HEK293 (cell line): ENCODE measurements at regions not wholly inside any gene's neighbourhood (a gene's known extent, or its start where the extent isn't known, plus 50 kb on each side); places are given as distances from the start of the nearest gene placed in this dataset.
A peak's percentile ranks its signal among the peaks of the same experiment; 100 is the strongest.

Source experiments
- CTCF ChIA-PET: fragments of 350-600 bp; formaldehyde crosslinking; extraction: SDS; loops from one replicate; lab custom pipeline; 2021; ENCODE audit warnings: antibody characterized with exemption; lab: Yijun Ruan, JAX
- POLR2A ChIA-PET: fragments of 300-600 bp; formaldehyde crosslinking; extraction: SDS; loops from one replicate; lab custom pipeline; 2020; ENCODE audit warnings: antibody characterized with exemption, inconsistent platforms; lab: Yijun Ruan, JAX
- H3K27ac ChIP-seq: fragments of 200-500 bp; sonication (Bioruptor generic); 2 replicates; pipeline ENCODE4 v1.5.1; 2014; ENCODE audit warnings: low read depth, low read length, control low read depth, inconsistent platforms; ENCODE audit errors: extremely low read depth
- H3K36me3 ChIP-seq, 2 experiments: fragments of 200-500 bp in 1 of 2; sonication (Bioruptor generic) in 1 of 2; 1 replicate in 1 of 2; 2 replicates in 1 of 2; pipeline ENCODE4 v1.5.1; 2014 to 2017; ENCODE audit warnings: inconsistent platforms in 2 of 2, low read length in 2 of 2; ENCODE audit not compliant: control insufficient read depth in 2 of 2, insufficient read depth in 1 of 2
- H3K4me1 ChIP-seq: fragments of 200-500 bp; sonication (Bioruptor generic); 2 replicates; pipeline ENCODE4 v1.5.1; 2014; ENCODE audit warnings: mild to moderate bottlenecking, low read length, inconsistent platforms; ENCODE audit not compliant: control insufficient read depth, insufficient read depth
- H3K4me3 ChIP-seq: 2 replicates; pipeline ENCODE4 v1.5.1; 2011; ENCODE audit warnings: low read depth, mild to moderate bottlenecking, control low read depth, low read length, moderate library complexity
- H3K9me3 ChIP-seq: fragments of 200-500 bp; sonication (Bioruptor generic); 2 replicates; pipeline ENCODE4 v1.5.1; 2014; ENCODE audit warnings: low read depth, low read length, inconsistent platforms; ENCODE audit not compliant: control insufficient read depth, insufficient read depth
- GLI4 ChIP-seq: fragments of 450-650 bp; formaldehyde crosslinking; IDR thresholded peaks from 2 replicates; pipeline ENCODE4 v1.5.1; 2016; ENCODE audit warnings: missing biosample characterization, missing genetic modification characterization
- GLIS1 ChIP-seq: fragments of 450-650 bp; formaldehyde crosslinking; IDR thresholded peaks from 2 replicates; pipeline ENCODE4 v1.5.1; 2016; ENCODE audit warnings: missing biosample characterization, missing genetic modification characterization
- HIC1 ChIP-seq: fragments of 450-650 bp; formaldehyde crosslinking; IDR thresholded peaks from 2 replicates; pipeline ENCODE4 v1.5.1; 2016; ENCODE audit warnings: missing biosample characterization, missing genetic modification characterization
- HOXC10 ChIP-seq: sonication (generic); formaldehyde crosslinking; IDR thresholded peaks from 2 replicates; pipeline ENCODE4 v1.8.1; 2023; ENCODE audit warnings: mild to moderate bottlenecking, missing genetic modification reagents
- KLF1 ChIP-seq: fragments of 450-650 bp; formaldehyde crosslinking; IDR thresholded peaks from 2 replicates; pipeline ENCODE4 v1.5.1; 2016; ENCODE audit warnings: missing biosample characterization, missing genetic modification characterization
- KLF9 ChIP-seq: fragments of 450-650 bp; formaldehyde crosslinking; IDR thresholded peaks from 2 replicates; pipeline ENCODE4 v1.5.1; 2016; ENCODE audit warnings: missing biosample characterization, missing genetic modification characterization, low read depth
- REPIN1 ChIP-seq: fragments of 450-650 bp; formaldehyde crosslinking; IDR thresholded peaks from 2 replicates; pipeline ENCODE4 v1.5.1; 2017; ENCODE audit warnings: missing biosample characterization, missing genetic modification characterization, low read depth
- SCRT2 ChIP-seq: fragments of 450-650 bp; formaldehyde crosslinking; IDR thresholded peaks from 2 replicates; pipeline ENCODE4 v1.5.1; 2016; ENCODE audit warnings: missing biosample characterization, missing genetic modification characterization
- ZBTB11 ChIP-seq: fragments of 450-650 bp; formaldehyde crosslinking; conservative IDR thresholded peaks from 2 replicates; pipeline ENCODE4 v1.5.1; 2016; ENCODE audit warnings: low read depth, missing biosample characterization, missing genetic modification characterization
- ZEB2 ChIP-seq: fragments of 450-650 bp; formaldehyde crosslinking; IDR thresholded peaks from 2 replicates; pipeline ENCODE4 v1.5.1; 2016; ENCODE audit warnings: missing biosample characterization, missing genetic modification characterization
- ZNF155 ChIP-seq: fragments of 450-650 bp; formaldehyde crosslinking; IDR thresholded peaks from 2 replicates; pipeline ENCODE4 v1.5.1; 2016; ENCODE audit warnings: missing biosample characterization, missing genetic modification characterization
- ZNF211 ChIP-seq: fragments of 450-650 bp; formaldehyde crosslinking; IDR thresholded peaks from 2 replicates; pipeline ENCODE4 v1.5.1; 2016; ENCODE audit warnings: low read depth, missing biosample characterization, missing genetic modification characterization
- ZNF37A ChIP-seq: fragments of 450-650 bp; IDR thresholded peaks from 2 replicates; pipeline ENCODE4 v1.5.1; 2018; ENCODE audit warnings: missing biosample characterization, missing genetic modification characterization
- ZNF391 ChIP-seq: fragments of 450-650 bp; formaldehyde crosslinking; IDR thresholded peaks from 2 replicates; pipeline ENCODE4 v1.5.1; 2016; ENCODE audit warnings: low read depth, missing biosample characterization, missing genetic modification characterization, borderline replicate concordance
- ZNF514 ChIP-seq: fragments of 450-650 bp; formaldehyde crosslinking; IDR thresholded peaks from 2 replicates; pipeline ENCODE4 v1.5.1; 2016; ENCODE audit warnings: missing biosample characterization, missing genetic modification characterization
- ZNF670 ChIP-seq: fragments of 450-650 bp; formaldehyde crosslinking; IDR thresholded peaks from 2 replicates; pipeline ENCODE4 v1.5.1; 2016; ENCODE audit warnings: missing biosample characterization, missing genetic modification characterization, low read depth
- ZNF777 ChIP-seq: fragments of 450-650 bp; formaldehyde crosslinking; IDR thresholded peaks from 2 replicates; pipeline ENCODE4 v1.5.1; 2017; ENCODE audit warnings: missing biosample characterization, missing genetic modification characterization, borderline replicate concordance
- TF ChIP-seq, protein P1 (sequence below): fragments of 450-650 bp; formaldehyde crosslinking; optimal IDR thresholded peaks from 2 replicates; pipeline ENCODE3; 2016; ENCODE audit warnings: missing biosample characterization, mild to moderate bottlenecking, missing genetic modification characterization
- TF ChIP-seq, protein P2 (sequence below): fragments of 450-650 bp; formaldehyde crosslinking; IDR thresholded peaks from 2 replicates; pipeline ENCODE4 v1.5.1; 2016; ENCODE audit warnings: missing biosample characterization, missing genetic modification characterization

DNA sequence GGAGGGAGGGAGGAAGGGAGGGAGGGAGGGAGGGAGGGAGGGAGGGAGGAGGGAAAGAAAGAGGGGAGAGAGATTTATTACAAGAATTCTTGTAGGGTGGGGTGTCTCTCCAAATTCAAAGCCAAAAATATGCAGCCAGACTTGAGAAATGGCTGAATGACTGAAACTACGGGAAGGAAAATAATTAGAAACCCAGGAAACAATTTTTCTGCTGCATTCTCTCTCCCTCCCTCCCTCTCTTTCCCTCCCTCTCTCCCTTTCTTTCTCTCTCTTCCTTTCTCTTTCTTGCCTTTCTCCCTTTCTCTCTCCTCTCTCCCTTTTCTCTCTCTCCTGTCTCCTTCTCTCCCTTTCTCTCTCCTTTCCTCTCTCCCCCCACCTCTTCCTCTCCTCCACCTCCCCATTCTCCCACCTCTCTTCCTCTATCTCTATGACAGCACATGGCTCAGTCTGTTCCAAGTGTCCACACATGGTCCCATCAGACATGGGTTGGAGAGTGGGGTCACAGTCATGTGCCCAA, 218.7 kb downstream of the C1D start (continued):
- no peak for TF ChIP-seq ZNF155 (tag by site-specific recombination)
- no peak for TF ChIP-seq HIC1 (tag by site-specific recombination)
- TF ChIP-seq ZNF670 (tag by site-specific recombination), result no peak
- no peak for TF ChIP-seq SCRT2 (tag by site-specific recombination)
- TF ChIP-seq KLF1 (tag by site-specific recombination), result no peak
- TF ChIP-seq KLF9 (tag by site-specific recombination), result no peak
- no peak for TF ChIP-seq ZNF514 (tag by site-specific recombination)
- no peak for TF ChIP-seq REPIN1 (tag by site-specific recombination)
- TF ChIP-seq ZEB2 (tag by site-specific recombination), result no peak
- TF ChIP-seq HOXC10 (CRISPR knock-in tag), result no peak
- TF ChIP-seq ZNF777 (tag by site-specific recombination), result no peak
- TF ChIP-seq, protein P1, sequence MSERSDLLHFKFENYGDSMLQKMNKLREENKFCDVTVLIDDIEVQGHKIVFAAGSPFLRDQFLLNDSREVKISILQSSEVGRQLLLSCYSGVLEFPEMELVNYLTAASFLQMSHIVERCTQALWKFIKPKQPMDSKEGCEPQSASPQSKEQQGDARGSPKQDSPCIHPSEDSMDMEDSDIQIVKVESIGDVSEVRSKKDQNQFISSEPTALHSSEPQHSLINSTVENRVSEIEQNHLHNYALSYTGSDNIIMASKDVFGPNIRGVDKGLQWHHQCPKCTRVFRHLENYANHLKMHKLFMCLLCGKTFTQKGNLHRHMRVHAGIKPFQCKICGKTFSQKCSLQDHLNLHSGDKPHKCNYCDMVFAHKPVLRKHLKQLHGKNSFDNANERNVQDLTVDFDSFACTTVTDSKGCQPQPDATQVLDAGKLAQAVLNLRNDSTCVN (tag by site-specific recombination), result no peak
- no peak for TF ChIP-seq ZNF211 (tag by site-specific recombination)
- TF ChIP-seq ZBTB11, result no peak

DNA sequence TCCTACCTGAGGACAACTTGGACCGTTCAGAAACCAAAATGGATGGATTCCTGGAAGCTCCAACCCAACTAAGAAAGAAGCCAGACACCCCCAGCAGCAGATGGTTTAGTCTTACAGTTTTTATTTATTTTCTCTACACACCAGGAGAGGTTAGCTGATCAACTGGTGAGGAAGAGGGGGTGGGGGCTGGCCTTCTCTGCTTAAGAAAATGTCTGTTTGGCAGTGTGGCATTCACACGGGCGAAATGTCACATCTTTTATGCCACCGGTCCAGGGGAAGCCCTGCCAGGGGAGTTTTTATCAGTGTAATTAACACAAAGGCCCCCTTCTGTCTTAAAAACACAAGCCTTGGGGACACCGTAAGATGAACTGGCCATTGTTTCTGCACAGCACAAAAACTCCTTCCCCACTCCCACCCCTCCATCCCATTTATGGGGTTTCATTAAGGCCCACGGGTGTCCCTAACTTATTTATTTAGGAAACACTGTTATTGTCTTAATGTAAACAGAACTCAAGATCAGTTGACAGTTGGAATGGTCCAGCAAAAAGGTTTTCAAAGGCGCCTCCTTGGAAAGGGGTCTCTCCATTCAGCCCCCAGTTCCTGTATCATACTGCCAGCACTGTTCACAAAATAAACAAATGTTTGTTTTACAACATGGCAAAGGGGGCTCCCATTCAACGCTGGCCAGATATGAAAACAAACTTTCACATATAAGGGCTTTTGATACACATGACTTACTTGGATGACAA, 217.0 kb downstream of the C1D start:
- Histone ChIP-seq H3K9me3 (no peaks in the 10 kb centered on the region), H3K4me3 (no peak overlapping the region), H3K4me1 (peaks cover 7% of the 10 kb centered on the region), H3K27ac (peak overlapping the region; percentile 89), H3K36me3 (no peaks in the 10 kb centered on the region)
- POLR2A ChIA-PET, result interaction anchor here (1.3 kb wide), 1 partner anchor 1412 kb away, joined by 4 read pairs; no protein-coding TSS in a partner anchor
- CTCF ChIA-PET, result interaction anchor here (0.5 to 5.1 kb wide), 17 partner anchors 8 to 1483 kb away, joined by 3 to 23 read pairs (median 4); no protein-coding TSS in a partner anchor
- TF ChIP-seq ZNF391 (tag by site-specific recombination) (no peak), GLI4 (tag by site-specific recombination) (no peak), GLIS1 (tag by site-specific recombination) (peak; percentile 59), ZNF37A (tag by site-specific recombination) (no peak), SCRT2 (tag by site-specific recombination) (peak; percentile 68; the same call in 1 of the 2 replicates)
- TF ChIP-seq, protein P2, sequence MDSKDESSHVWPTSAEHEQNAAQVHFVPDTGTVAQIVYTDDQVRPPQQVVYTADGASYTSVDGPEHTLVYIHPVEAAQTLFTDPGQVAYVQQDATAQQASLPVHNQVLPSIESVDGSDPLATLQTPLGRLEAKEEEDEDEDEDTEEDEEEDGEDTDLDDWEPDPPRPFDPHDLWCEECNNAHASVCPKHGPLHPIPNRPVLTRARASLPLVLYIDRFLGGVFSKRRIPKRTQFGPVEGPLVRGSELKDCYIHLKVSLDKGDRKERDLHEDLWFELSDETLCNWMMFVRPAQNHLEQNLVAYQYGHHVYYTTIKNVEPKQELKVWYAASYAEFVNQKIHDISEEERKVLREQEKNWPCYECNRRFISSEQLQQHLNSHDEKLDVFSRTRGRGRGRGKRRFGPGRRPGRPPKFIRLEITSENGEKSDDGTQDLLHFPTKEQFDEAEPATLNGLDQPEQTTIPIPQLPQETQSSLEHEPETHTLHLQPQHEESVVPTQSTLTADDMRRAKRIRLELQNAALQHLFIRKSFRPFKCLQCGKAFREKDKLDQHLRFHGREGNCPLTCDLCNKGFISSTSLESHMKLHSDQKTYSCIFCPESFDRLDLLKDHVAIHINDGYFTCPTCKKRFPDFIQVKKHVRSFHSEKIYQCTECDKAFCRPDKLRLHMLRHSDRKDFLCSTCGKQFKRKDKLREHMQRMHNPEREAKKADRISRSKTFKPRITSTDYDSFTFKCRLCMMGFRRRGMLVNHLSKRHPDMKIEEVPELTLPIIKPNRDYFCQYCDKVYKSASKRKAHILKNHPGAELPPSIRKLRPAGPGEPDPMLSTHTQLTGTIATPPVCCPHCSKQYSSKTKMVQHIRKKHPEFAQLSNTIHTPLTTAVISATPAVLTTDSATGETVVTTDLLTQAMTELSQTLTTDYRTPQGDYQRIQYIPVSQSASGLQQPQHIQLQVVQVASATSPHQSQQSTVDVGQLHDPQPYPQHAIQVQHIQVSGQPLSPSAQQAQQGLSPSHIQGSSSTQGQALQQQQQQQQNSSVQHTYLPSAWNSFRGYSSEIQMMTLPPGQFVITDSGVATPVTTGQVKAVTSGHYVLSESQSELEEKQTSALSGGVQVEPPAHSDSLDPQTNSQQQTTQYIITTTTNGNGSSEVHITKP (tag by site-specific recombination), result peak; percentile 91
